ENCODE measurements at regions not wholly inside any gene's neighbourhood (a gene's known extent, or its start where the extent isn't known, plus 50 kb on each side); places are given as distances from the start of the nearest gene placed in this dataset.

DNA sequence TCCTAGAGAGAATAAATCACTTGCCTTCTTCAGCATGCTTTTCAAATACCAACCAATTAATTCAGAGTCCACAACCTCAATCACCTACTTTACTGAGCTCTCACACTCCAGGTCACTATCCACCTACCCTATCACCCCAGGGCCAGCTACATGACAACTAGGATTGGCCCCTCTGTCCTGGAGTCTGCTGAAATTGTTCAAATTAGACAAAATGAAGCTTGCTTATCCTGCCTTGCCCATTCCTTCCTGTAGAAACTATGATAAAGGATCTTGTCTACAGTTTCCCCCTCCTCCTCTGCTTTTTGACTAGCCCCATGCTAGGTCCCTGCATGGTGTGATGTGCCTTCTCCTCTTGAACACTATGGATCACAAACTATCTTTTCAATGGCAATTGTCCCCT is 94.5 kb downstream of the JRKL start:
- no TSS peak for BruUV-seq (replicated peaks)

More for the DNA sequence above, 94.5 kb downstream of the JRKL start:
- Histone ChIP-seq H2BK5ac (ENCODE audit: low read depth, low read length, poor library complexity, severe bottlenecking) (no peak overlapping the region), H3K23ac (ENCODE audit: low read depth, low read length) (no peak overlapping the region), H3K14ac (replicated peaks; ENCODE audit: low read depth, low read length) (no peak overlapping the region), H2AK5ac (ENCODE audit: low read depth, low read length) (no peak overlapping the region), H4K5ac (ENCODE audit: low read depth, low read length) (no peak overlapping the region), H3K27me3 (ENCODE audit: control insufficient read depth, insufficient read depth, low read length) (no peaks in the 10 kb centered on the region), H3K79me1 (ENCODE audit: low read depth in 1 of 2, low read length in 2 of 2) (no peaks in the 10 kb centered on the region), H3K4me2 (ENCODE audit: low read depth, low read length) (no peak overlapping the region), H3K9me1 (ENCODE audit: insufficient read depth, low read length) (no peaks in the 10 kb centered on the region), H2AK9ac (replicated peaks; ENCODE audit: low read depth, low read length, poor library complexity) (no peak overlapping the region), H3K9ac (ENCODE audit: low read depth, low read length) (no peak overlapping the region), H4K8ac (ENCODE audit: low read depth in 2 of 2, low read length in 2 of 2) (no peak overlapping the region), H4K91ac (ENCODE audit: insufficient read depth, low read depth, low read length) (no peak overlapping the region), H2BK120ac (ENCODE audit: low read depth, low read length) (no peak overlapping the region), H3K4me3 (ENCODE audit: insufficient read depth, low read depth, low read length) (no peak overlapping the region), H3K56ac (ENCODE audit: extremely low read depth, insufficient read depth, low read length) (no peak overlapping the region), H3K4me1 (ENCODE audit: control insufficient read depth, insufficient read depth, low read length) (no peaks in the 10 kb centered on the region), H2BK20ac (ENCODE audit: low read depth, low read length) (no peak overlapping the region), H2BK15ac (ENCODE audit: low read depth, low read length) (no peak overlapping the region), H3K9me3 (ENCODE audit: control insufficient read depth, insufficient read depth, low read length) (no peaks in the 10 kb centered on the region), H3K36me3 (ENCODE audit: control insufficient read depth, insufficient read depth, low read length) (no peaks in the 10 kb centered on the region), H2AFZ (replicated peaks; ENCODE audit: low read length, poor library complexity) (no peak overlapping the region), H4K20me1 (ENCODE audit: insufficient read depth, low read length) (no peaks in the 10 kb centered on the region), H3K18ac (ENCODE audit: low read depth, low read length) (no peak overlapping the region), H3K4ac (ENCODE audit: low read depth, low read length) (no peak overlapping the region), H3K27ac (ENCODE audit: insufficient read depth, low read length) (no peak overlapping the region)
- ChIA-PET POLR2A (ENCODE audit: unreplicated experiment) (no interaction called here), CTCF (interaction anchor here (1.8 kb wide), 1 partner anchor 21 kb away, joined by 5 read pairs; no protein-coding TSS in a partner anchor)
- intact Hi-C loops (cut with micrococcal nuclease) = no loop called here
- dilution Hi-C loops (cut with HindIII; ENCODE audit: low sequenced_read_pairs, unreplicated experiment) = no loop called here
- in situ Hi-C loops (cut with MboI; ENCODE audit: low sequenced_read_pairs) = no loop called here
- DNase-seq (no peak), ATAC-seq (ENCODE audit: low read depth) (no peak)
- TF ChIP-seq RCOR1 (IDR thresholded peaks at IDR 0.05; ENCODE audit: insufficient replicate concordance, low read length) (no peak), NFE2L2 (IDR thresholded peaks at IDR 0.05; ENCODE audit: low read depth, low read length) (no peak), POLR2A (IDR thresholded peaks at IDR 0.05; ENCODE audit: low read depth, low read length) (no peak), SMC3 (IDR thresholded peaks at IDR 0.05; ENCODE audit: low read depth, low read length) (no peak), MAZ (IDR thresholded peaks at IDR 0.05; ENCODE audit: borderline replicate concordance, low read depth, low read length) (no peak), RAD21 (IDR thresholded peaks at IDR 0.05; ENCODE audit: low read length) (no peak), FOS (IDR thresholded peaks at IDR 0.05; ENCODE audit: low read depth, low read length) (no peak), USF2 (IDR thresholded peaks at IDR 0.05; ENCODE audit: low read depth, low read length) (no peak), CEBPB (IDR thresholded peaks at IDR 0.05; ENCODE audit: low read depth, low read length) (no peak), MAFK (IDR thresholded peaks at IDR 0.05; ENCODE audit: low read depth, low read length) (no peak), RFX5 (IDR thresholded peaks at IDR 0.05; ENCODE audit: low read depth, low read length) (no peak), MXI1 (IDR thresholded peaks at IDR 0.05; ENCODE audit: borderline replicate concordance, low read depth, low read length) (no peak), BHLHE40 (IDR thresholded peaks at IDR 0.05; ENCODE audit: low read depth, low read length) (no peak), CHD1 (IDR thresholded peaks at IDR 0.05; ENCODE audit: low read depth, low read length) (no peak)
- TF ChIP-seq, protein P1, sequence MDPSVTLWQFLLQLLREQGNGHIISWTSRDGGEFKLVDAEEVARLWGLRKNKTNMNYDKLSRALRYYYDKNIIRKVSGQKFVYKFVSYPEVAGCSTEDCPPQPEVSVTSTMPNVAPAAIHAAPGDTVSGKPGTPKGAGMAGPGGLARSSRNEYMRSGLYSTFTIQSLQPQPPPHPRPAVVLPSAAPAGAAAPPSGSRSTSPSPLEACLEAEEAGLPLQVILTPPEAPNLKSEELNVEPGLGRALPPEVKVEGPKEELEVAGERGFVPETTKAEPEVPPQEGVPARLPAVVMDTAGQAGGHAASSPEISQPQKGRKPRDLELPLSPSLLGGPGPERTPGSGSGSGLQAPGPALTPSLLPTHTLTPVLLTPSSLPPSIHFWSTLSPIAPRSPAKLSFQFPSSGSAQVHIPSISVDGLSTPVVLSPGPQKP (IDR thresholded peaks at IDR 0.05; ENCODE audit: borderline replicate concordance, low read depth, low read length) = no peak
- TF ChIP-seq, protein P2, sequence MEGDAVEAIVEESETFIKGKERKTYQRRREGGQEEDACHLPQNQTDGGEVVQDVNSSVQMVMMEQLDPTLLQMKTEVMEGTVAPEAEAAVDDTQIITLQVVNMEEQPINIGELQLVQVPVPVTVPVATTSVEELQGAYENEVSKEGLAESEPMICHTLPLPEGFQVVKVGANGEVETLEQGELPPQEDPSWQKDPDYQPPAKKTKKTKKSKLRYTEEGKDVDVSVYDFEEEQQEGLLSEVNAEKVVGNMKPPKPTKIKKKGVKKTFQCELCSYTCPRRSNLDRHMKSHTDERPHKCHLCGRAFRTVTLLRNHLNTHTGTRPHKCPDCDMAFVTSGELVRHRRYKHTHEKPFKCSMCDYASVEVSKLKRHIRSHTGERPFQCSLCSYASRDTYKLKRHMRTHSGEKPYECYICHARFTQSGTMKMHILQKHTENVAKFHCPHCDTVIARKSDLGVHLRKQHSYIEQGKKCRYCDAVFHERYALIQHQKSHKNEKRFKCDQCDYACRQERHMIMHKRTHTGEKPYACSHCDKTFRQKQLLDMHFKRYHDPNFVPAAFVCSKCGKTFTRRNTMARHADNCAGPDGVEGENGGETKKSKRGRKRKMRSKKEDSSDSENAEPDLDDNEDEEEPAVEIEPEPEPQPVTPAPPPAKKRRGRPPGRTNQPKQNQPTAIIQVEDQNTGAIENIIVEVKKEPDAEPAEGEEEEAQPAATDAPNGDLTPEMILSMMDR (conservative IDR thresholded peaks at IDR 0.05; ENCODE audit: low read depth, low read length) = no peak

Measured in IMR-90 (cell line).